Left forelimb (tissue), 1 donor: ENCODE measurements at regions not wholly inside any gene's neighbourhood (a gene's known extent, or its start where the extent isn't known, plus 50 kb on each side); places are given as distances from the start of the nearest gene placed in this dataset.

Experiments
- DNase-seq: peaks from one replicate; pipeline ENCODE4 v3.0.0-alpha.2; 2018; ENCODE audit warnings: low spot score

DNA sequence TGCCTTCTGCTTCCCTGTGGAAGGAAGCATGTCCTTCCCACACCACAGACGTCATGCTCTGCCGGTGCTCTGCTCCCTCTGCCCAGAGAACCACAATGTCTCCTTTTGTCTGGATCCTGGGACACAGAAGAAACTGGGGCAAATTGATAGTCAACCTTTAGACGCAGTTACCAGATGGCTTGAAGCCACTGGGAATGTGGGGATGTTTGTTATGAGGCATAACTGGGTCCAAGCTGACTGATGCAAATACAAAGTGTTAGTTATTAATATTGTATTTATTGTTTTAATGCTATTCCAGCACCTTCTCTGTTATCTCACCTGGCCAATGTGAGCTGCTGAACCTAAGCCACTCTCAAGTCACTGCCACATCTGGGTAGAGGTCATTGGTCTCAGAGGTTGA is 322.2 kb downstream of the SHANK2 start:
- no peak for DNase-seq

GRCh38 chr11:70931430-70931829 is 320.9 kb downstream of the SHANK2 start:
- no peak for DNase-seq

DNA sequence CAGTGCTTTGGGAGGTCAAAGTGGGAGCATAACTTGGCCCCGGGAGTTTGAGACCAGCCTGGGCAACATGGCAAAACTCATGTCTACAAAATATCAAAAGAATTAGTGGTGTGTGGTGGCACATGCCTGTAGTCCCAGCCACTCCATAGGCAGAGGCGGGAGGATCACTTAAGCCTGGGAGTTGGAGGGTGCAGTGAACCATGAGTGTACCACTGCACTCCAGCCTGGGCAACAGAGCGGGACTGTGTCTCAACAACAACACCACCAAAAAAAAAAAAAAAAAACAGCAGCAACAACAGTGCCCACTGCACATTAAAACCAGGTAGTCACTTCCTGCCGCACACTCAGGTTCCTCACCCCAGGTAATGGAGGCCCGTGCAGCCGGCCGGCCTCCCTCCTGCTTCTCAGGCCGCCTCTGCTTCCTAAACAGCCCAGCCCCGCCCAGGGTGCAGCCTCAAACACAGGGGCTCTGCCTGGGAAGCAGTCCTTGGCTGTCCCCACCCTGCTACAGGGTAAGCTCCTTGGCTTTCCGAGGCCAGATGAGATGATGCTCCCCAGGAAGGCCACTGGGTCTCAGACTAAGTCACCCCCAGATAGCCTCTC is 318.3 kb downstream of the SHANK2 start:
- DNase-seq = no peak

- DNase-seq = no peak
Observed at GRCh38 chr11:70935006-70935768, 317.2 kb downstream of the SHANK2 start.

DNA sequence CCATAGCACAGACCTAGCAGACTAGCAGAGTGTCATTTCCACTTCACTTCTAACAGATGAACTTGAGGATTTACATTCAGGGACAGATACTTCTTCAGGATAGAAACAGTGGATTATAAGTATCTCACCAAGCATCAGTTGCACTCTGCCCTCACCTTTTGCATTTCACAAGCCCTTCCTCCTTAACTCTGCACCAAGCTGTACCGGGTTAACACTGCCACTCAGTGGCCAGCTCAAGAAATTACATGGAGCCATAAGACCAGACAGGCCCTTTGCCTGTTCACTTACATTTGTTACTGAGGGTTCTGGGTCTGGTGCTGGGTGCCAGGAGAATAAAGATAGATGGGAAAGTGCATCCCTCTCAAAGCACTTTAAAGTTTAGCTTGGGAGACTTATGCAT is 309.8 kb downstream of the SHANK2 start:
- no peak for DNase-seq

- DNase-seq = no peak
Observed at GRCh38 chr11:70944141-70944540, 308.2 kb downstream of the SHANK2 start.

DNA sequence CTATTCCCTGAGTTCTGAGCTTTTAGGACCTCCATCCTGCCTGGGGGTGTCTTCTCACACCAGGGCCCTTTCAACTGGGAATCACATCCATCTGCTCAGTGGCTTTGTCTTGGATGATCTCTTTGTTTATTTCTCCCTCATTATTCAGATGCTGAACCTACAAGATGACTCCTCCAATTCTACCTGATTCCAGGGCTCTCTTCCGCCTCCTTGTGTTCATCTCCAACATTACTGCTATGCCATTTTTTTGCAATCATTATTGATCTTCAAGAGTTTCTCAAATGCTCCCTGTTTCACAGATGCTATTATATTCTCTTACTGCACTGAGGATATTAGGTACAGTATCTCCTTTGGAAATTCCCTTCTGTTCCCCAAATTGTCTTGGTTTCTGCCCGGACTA is 307.7 kb downstream of the SHANK2 start:
- DNase-seq = no peak

- DNase-seq = no peak
Observed at GRCh38 chr11:70948398-70948797, 304.0 kb downstream of the SHANK2 start.

- DNase-seq = no peak
Observed at GRCh38 chr11:70948855-70949531, 303.4 kb downstream of the SHANK2 start.

- DNase-seq = no peak
Observed at GRCh38 chr11:70951139-70951804, 301.1 kb downstream of the SHANK2 start.

- DNase-seq = no peak
Observed at GRCh38 chr11:70952191-70952590, 300.2 kb downstream of the SHANK2 start.

DNA sequence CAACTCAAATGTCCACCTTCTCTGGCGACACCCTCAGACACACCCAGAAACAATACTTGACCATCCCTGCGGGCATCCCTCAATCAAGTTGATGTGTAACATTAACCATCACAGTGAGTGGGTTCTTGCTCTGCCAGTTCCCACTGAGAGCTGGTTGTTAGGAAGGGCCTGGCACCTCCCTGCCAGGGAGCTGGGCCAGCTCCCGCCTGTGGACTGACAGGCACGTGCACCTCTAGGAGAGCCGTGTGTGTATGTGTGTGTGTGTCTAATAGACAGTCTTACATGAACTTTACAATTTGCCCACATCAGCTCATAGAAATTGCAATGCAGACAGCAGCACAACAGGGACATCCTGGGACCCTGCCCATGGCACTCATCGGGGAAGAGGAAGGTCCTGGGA is 298.7 kb downstream of the SHANK2 start:
- no peak for DNase-seq

GRCh38 chr11:70954471-70954870 is 297.9 kb downstream of the SHANK2 start:
- no peak for DNase-seq
